ENCODE measurements at regions not wholly inside any gene's neighbourhood (a gene's known extent, or its start where the extent isn't known, plus 50 kb on each side); places are given as distances from the start of the nearest gene placed in this dataset.
"Not testable (repeated sequence)": the region's sequence is repeated elsewhere in the genome, so short reads cannot be mapped to it uniquely, and the experiment has no call there.

DNA sequence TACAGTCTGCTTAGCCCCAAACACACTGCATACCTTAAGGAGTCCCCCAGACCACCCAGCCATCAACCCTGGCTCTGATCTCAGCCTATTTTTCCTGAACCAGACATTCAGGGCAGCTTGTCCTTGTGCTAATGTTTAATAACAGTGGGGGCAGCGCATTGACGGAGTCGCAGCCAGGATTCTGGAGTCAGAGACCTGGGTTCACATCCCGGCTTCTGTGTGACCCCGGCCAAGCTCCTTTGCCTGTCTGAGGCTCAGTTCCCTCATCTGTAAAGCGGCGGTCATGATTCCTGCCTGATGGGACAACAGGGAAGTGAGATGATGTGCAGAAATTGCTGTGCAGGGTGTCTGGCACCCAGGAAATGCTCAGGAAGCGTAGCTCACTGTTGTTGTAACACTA lies 63.1 kb downstream of the MATN1 start:
- DNase-seq, result no peak

DNA sequence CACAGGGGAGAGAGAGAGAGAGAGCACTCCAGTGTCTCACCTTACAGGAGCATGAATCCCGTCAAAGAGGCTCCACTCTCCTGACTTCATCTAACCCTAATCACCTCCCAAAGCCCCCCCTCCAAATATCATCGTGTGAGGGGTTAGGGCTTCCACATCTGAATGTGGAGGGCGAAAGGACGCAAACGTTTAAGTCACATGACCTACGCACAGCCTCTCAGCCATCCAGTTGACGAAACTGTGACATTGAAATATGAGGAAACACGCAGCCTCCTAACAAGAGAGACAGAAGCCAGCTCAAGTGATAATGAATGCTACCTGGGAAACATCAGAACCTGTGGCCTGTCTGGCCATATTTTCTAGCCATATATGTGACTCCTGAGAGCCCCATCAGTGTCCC lies 63.7 kb downstream of the MATN1 start:
- no peak for DNase-seq

DNA sequence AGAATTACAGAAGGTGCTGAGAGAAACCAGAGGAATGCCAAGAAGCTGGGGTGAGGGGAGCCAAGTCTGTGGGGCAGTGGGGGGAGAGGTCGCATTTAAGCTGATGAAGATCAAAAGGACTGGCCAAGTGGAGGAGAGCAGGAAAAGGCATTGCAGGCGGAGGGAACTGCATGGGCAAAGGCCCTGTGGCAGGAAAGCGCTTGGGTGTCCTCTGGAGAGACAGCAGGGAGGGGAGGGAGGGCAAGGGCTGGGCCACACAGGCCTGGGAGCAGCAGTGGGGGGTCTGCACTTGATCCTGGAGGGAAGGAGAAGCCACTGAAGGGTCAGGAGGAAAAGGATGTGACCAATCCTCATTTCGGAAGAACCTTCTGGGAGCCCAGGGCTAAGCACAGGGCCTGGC lies 65.0 kb downstream of the MATN1 start:
- DNase-seq, result not testable (repeated sequence)

DNA sequence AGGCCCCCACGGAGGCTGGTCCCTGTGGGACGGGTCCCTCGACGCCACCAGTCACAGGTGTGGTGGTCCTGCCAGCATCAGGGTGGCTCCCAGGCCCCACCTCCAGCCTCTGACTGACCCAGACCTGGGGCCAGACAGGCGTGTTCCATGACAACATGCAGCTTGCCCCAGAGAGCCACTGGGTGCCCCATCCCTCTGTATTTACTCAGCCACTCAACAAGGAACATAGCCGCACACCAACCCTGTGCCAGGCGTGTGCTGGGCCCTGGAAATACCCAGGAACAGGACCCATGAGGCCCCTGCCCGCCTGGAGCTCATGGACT lies 65.4 kb downstream of the MATN1 start:
- DNase-seq, result no peak

DNA sequence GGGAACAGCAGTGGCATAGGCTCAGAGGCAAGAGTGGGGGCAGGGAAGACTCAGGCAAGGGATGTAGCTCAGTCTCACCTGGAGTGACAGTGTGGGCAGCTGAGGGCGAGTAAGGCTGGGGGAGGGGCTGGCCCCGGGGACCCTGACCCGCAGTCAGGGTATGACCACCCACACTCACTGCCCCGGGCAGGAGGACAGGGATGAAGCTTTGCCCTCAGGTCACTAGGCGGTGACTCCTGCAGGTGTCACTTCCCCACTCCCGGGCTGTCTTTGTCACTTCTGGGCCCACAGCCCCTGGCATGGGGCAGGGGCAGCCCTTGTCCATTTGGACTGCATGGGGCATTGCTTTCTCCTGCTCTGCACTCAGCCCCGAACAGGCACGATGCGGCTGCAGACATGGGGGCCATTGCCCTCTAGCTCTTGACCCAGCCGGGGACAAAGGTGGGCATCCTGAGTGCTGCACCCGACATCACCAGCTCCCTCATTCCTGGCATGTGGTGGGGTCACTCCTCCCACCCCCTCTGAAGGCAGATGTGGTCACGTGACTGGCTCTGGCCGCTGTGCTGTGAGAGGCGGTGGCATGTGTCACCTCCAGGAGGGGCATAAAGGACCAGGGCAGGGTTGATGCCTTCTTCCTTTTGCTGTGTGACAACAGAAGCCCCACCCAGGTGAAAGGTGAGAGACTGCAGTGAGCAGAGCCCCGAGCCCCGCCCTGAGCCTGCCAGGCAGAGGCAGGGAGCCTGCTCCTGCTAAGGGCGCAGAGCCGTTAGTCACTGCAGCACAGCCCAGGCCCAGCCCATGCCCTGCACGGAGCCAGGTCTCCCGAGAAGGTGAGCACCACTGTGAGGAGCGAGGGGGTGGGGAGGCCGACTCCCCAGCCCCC lies 66.0 kb downstream of the MATN1 start:
- no peak for DNase-seq

DNA sequence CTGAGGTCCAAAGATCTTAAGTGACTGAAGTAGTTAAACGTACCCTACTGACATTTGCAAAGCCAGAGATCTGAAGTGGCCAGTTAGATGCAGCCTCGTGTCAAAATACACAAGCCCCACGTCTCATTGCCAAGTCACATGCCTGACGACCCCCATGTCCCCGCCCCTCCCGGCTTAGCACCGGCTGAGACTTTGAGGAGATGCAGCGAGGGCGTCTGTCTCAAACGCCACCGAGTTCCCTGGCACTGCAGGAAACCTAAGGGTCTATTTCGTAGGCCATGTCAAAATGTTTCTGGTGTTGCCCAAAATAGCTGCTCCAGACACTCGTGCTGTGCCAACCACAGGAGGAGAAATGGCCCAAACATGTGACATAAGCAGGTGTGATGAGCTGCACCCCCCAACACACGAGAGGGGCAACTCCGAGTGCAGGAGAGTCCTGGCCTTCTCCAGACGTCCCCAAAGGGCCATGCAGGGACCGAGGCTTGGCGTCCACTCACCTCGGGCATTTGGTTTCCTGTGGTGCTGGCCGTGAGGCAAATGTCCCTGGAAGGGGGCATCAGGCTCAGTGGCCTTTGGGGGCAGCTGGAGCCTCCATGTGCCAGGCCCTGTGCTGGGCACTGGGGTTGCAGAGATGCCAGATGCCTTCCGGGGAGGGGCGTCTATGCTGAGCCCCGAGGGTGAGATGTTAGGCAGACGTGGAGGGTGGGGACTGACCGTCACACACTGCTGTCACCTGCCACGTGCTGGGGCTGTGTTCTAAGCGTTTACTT lies 67.0 kb downstream of the MATN1 start:
- no peak for DNase-seq

DNA sequence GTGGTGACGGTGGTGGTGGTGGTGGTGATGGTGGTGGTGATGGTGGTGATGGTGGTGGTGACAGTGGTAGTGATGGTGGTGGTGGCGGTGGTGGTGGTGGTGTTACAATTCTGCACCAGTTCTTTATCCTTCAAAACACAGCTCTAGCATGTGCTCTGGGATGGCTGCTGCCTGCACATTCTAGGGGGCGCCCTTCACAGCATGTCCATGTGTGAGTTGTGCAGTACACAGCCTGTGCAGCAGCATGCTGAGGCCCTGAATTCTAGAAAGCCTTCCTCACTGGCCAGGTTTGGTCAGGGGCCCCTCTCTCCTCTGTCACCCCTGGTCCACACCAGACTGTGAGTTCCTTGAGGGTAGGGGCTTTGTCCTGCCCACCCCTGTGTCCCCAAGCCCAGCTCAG lies 67.7 kb downstream of the MATN1 start:
- DNase-seq, result no peak

DNA sequence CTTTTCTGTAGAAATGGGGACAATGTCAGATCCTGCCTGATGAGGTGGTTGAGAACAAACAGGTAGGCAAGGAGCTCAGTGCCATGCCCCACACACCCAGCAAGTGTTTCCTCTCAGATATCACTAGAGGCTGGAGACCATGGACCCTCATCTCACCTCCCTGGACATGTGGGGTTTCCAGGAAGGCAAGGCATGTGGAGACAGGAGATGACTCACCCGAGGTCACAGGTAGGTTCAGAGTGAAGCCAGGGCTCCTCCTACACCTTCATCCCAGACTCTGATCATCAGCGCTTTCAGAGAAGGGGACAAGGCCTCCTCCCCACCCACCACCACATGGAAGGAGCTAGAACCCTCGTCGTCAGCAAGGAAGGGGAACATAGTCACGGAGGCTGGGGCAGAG lies 69.2 kb downstream of the MATN1 start:
- no peak for DNase-seq

DNA sequence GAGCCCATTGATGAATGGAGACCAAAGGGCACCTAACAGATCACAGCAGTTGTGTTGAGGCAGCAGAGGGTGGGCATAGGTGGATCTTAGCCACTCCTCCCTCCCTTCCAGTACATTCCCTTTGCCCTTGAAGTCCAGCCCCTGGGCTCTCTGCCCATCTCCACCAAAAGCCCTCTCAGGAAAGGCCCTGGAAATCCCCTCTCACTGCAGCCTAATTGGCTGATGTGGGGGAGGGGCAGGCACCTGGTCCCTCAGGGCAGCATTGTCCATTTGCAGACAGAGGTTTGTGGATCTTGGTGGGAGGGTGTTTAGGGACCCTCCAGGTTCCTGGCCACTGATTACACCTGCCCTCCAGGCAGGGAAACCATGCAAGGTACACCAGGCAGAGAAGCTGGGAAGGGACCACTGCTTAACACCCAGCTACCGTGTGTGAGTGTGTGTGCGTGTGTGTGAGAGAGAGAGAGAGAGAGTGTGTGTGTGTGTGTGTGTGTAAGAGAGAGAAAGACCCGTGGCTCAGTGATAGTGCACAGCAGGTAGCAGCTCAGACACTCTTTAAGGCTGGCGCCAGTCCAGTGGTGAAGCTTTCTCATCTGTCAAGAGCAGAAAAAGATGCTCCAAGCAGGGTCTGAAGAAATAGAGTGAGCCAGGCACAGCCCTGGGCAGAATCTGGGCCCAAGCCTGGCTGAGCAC lies 71.1 kb downstream of the MATN1 start:
- no peak for DNase-seq

DNA sequence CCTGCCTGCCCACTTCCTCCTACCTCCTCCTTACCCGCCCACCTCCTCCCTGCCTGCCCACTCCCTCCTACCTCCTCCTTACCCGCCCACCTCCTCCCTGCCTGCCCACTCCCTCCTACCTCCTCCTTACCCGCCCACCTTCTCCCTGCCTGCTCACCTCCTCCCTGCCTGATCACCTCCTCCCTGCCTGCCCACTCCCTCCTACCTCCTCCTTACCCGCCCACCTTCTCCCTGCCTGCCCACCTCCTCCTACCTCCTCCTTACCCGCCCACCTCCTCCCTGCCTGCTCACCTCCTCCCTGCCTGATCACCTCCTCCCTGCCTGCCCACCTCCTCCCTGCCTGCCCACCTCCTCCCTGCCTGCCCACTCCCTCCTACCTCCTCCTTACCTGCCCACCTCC lies 72.0 kb downstream of the MATN1 start:
- DNase-seq, result not testable (repeated sequence)

DNA sequence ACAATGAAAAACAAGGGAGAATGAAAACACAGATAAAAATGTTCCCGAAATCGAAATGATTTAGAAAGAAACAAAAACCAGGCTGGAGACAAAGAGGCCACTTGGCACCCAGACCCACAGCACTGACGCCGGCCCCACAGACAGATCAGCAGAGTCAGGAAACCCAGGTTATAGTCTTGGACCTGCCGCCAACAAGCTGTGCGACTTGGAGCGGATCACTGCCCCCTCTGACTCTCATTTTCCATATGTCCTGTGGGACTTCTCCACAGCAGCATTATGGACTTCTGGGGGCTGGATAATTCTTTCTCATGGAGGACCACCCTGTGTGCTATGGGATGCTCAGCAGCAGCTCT lies 72.4 kb downstream of the MATN1 start:
- no peak for DNase-seq

DNA sequence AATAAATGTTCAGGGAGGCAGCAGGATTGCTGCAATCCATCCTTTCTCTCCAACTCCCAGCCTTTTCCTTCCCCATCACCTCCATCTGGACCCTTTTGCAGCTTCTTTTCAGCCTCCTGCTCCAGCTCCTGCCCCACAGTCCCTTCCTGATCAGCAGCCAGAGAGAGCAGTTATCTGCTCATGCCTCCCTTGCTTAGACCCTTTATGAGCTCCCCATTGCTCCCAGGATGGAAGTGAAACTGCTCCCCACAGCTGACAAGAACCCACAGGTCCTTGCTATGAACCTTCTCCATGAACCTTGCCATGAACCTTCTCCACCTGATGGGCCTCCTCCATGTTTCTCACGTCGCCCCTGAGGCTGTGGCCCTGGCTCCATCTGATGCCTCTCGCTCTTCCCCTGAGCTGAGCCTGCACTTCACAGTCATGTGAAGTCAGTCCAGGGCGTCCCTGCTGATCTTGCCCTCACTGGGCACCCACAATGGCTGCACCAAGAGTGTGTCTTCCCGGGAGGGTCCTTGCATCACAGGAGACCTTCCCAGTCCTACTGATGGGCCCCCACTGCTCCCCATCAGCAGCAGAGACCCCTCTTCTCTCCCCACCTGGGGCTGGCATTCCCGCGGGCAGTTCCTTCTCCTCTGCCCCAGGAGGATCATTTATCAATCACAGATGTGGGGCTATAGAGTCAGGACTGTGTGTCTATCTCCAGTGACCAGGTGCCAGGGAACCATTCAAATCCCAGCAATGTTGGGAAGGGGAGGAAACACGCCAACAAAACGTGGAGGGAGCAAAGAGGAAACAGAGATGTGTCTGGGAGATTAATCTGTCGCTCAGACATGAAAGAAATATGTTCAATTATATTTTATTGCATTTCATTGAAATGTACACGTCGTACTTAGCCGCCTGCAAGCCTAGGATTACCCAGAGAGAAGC lies 73.1 kb downstream of the MATN1 start:
- DNase-seq, result no peak

DNA sequence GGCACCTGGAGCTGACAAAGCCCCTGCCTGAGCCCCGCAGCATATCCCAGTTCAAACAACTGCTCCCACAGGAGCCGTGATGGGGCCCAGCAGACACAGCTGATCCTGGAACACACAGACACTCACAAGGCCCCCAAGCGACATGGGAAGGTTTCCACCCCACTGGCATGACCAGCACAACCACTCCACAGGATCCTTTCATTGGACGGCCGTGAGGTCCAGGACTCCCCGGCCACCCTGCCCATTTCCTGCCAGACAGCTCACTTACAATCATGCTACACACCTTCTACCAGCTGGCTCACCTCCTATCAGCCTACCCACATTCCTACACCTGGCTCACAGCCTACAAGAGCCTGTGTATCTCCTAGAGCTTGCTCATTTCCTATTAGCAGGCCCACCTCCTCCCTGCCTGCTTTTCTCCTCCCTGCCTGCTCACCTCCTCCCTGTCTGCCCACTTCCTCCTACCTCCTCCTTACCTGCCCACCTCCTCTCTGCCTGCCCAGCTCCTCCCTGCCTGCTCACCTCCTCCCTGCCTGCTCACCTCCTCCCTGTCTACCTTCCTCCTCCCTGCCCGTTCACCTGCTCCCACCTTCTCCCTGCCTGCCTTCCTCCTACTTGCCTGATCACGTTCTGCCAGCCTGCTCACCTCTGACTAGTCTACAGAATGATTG lies 73.9 kb downstream of the MATN1 start:
- no peak for DNase-seq

DNA sequence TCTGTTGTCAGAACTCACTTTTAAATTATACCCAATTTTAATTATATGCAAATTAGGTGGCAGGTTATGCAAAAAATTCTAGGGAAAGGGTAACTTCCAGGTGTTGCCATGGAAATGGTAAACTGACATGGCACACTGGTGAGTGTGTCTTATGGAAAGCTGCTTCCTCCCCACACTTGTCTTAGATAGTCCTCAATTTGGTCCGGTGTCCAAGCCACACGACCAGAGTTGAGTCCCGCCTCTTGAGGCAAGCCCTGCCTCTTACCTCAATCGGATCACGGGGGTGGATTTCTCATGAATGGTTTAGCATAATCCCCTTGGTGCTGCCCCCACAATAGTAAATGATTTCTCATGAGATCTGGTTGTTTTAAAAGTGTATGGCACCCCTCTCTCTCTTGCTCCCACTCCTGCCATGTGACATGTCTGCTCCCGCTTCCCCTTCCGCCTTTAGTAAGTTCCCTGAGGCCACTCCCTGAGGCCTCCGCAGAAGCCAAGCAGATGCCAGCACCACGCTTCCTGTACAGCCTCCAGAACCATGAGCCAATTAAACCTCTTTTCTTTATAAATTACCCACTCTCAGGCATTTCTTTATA lies 74.9 kb downstream of the MATN1 start:
- DNase-seq, result no peak

DNA sequence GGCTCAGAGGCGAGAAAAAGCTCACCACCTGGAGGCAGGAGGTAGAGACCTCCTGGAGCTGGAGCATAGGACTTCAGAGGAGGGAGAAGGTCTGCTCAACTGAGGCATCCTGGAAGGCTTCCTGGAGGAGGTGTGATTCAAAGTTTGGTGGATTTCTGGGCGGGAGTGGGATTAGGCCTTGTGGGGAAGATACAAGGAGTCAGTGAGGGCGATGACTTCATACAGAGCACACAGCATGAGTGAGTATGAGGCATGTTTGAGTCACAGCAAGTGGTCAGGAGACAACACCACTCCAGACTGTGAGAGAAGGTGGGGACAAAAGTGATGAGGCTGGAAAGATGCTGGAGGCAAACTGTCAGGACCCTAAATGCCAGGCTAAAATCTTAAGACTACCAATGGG lies 77.6 kb downstream of the MATN1 start:
- no peak for DNase-seq

DNA sequence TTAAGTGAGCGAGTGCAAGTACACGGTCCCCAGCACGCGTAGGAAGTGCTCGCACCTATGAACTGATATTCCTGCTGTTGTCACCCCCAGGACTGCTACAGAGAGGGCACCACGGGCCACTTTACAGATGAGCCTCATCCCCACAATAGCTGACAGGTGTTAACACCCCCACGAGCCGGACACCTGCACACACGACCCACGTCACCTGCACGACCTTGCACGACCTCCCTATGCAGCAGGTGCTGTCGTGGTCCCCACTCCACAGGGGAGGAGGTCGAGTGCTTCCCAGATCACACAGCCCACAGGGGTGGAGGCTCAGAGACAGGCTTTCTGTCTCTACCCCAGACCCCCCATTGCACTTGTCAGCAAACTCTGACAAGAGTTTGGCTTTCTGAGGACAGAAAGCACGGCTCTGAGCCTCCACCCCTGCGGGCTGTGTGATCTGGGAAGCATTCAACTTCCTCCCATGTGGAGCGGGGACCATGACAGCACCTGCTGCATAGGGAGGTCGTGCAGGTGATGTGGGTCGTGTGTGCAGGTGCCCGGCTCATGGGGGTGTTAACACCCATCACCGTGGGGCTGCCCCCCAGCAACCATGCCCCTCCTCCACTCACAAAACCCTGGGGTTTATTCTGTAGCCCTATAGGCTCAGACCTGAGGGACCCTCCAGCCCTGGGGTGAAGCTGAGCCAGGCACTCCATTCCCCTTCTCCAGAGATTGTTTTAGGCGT lies 80.8 kb downstream of the MATN1 start:
- no peak for DNase-seq

DNA sequence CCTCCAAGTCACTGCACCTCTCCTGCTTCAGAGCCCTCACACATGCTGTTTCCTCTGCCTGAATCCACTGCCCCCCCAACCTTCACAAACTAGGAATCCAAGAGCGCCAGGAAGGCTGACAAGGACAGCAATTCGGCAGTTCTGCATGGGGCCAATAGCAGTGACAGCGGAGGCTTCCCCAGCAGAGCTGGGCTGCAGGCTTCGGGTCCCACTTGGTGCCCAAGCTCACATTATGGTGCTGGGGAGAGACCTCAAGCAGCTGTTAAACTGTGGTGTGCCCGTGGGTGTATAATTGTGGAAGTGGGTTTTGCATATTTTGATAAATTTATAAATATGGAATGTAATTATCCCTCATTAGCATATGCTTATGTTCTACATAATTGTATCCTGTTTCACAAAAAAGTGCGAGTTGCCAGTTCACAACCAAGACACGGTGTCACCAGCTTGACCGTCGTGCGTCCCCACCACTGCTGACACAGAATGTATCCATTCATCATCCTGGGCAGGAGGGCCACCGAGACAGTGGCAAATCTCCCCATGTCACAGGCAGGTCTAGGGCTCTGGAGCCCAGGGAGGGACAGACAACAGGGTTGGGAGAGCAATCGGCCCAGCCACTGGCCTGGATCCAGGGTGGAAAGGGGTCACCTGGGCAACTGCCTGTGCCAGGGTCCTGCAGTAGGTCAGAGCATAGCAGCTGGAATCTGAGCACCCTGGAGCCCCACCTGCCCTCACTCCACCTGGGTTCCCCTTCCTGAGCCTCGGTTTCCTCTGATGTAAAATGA lies 81.6 kb downstream of the MATN1 start:
- no peak for DNase-seq

DNA sequence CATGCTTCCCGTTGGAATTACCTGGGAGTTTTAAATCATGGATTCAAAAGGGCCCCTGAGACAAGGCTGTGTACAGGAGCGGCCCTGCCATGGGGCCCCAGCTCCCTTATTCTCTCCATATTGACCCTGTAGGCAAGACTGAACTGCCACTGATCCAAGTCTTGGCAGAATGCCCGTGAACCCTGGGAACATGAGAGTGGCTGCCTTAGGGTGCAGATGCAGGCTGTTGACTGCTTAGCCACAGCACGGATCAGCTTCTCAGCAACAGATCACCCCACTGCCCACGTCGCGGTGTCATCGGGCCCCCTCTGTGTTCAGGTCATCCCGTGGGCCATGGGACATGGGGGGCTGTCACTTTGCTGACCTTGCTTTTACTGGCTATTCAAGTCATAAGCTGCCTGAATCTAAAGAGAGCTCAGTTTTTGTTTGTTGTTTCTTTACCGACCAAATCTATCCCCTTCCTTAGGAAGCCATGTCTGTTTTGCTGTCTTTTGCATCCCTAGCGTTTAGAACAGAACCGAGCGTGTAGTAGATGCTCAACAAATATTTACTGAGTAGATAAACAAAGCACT lies 83.4 kb downstream of the MATN1 start:
- DNase-seq, result no peak

DNA sequence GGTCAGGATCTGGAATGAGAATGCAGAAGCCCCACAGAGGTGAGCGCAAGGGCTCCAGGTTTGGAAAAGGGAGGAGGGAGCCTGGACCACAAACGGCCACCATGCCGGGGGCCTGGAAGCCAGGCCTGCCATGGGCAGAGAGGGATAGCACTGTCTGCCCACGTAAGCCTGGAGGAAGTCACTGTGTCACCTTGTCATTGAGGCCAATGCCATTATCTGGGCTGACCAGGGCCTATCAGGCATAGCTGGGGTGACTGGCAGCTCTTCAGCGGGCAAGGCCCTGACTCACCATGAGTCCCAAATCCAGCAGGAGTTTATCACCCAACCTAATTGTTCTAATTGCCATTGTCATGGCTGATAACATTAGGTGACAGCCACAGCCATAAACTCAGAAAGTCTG lies 84.6 kb downstream of the MATN1 start:
- DNase-seq, result no peak

DNA sequence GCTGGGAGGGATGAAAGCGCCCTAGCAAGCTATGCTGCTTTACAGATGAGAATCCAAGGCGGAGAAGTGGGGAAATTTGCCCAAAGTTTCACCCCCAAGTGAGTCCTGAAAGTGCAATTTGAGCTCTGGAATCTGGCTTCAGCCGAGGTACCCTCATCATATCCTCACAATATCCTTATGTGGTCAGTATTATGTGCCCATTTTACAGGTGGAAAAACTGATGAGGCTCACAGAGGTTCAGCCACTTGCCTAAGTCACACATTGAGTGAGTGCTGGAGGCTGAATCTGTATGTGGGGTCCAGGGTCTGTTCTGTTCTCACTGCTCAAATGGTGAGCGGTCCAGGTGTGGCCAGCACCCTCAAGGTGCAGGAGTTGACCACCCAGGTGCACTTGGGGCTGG lies 85.3 kb downstream of the MATN1 start:
- no peak for DNase-seq

All from NCI-H524 treated with DMSO at 0.1 percent for 48 hours (cell line).